ENCODE measurements at regions not wholly inside any gene's neighbourhood (a gene's known extent, or its start where the extent isn't known, plus 50 kb on each side); places are given as distances from the start of the nearest gene placed in this dataset.

DNA sequence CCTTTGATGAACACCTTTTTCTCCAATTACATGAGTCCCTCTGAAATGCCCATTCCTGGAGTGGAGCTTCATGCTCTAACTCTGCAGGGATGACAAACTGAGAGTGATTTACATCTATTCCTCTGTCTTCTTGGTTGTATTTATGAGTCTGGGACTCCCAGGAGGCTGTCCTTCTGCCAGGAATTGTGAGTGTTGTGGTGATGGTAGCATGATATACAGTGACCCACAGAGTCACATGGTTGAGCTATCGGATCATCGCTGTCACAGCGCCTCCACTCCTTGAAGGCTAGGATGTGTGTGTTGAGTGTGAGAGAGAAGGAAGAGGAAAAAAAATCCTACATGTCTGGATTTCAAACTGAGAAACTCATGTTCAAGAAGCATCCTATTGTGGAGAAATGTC, 163.4 kb upstream of the CACNA1E start:
- no peak for DNase-seq
- no peak overlapping the region for H3K18ac ChIP-seq (ENCODE audit: low read depth, low read length)
- H4K8ac ChIP-seq (ENCODE audit: low read depth in 2 of 2, low read length in 2 of 2) = no peak overlapping the region
- WGBS, 2 experiments (ENCODE audit: extremely low coverage in 2 of 2, insufficient read length in 1 of 2) = no CpG with 5 or more reads among the region's 3 CpGs
- no peak for TF ChIP-seq BHLHE40 (IDR thresholded peaks at IDR 0.05; ENCODE audit: low read depth, low read length)
- no peak for TF ChIP-seq RAD21 (IDR thresholded peaks at IDR 0.05; ENCODE audit: low read length)
- no peak for TF ChIP-seq NFE2L2 (IDR thresholded peaks at IDR 0.05; ENCODE audit: low read depth, low read length)
- TF ChIP-seq CHD1 (IDR thresholded peaks at IDR 0.05; ENCODE audit: low read depth, low read length) = no peak
- no peak for TF ChIP-seq CTCF (conservative IDR thresholded peaks at IDR 0.05; ENCODE audit: low read depth, low read length)
- TF ChIP-seq MXI1 (IDR thresholded peaks at IDR 0.05; ENCODE audit: borderline replicate concordance, low read depth, low read length) = no peak
- TF ChIP-seq ELK1 (IDR thresholded peaks at IDR 0.05; ENCODE audit: borderline replicate concordance, low read depth, low read length) = no peak
- no peak for TF ChIP-seq POLR2A (IDR thresholded peaks at IDR 0.05; ENCODE audit: low read depth, low read length)
- TF ChIP-seq RFX5 (IDR thresholded peaks at IDR 0.05; ENCODE audit: low read depth, low read length) = no peak
- TF ChIP-seq MAZ (IDR thresholded peaks at IDR 0.05; ENCODE audit: borderline replicate concordance, low read depth, low read length) = no peak
- TF ChIP-seq CEBPB (IDR thresholded peaks at IDR 0.05; ENCODE audit: low read depth, low read length) = no peak
- no peak for TF ChIP-seq MAFK (IDR thresholded peaks at IDR 0.05; ENCODE audit: low read depth, low read length)
- BruUV-seq (replicated peaks) = no TSS peak
- H3K56ac ChIP-seq (ENCODE audit: extremely low read depth, insufficient read depth, low read length) = no peak overlapping the region
- H4K91ac ChIP-seq (ENCODE audit: insufficient read depth, low read depth, low read length) = no peak overlapping the region
- H2AK9ac ChIP-seq (replicated peaks; ENCODE audit: low read depth, low read length, poor library complexity) = no peak overlapping the region
- no peak overlapping the region for H3K9ac ChIP-seq (ENCODE audit: low read depth, low read length)
- H3K4me1 ChIP-seq (ENCODE audit: control insufficient read depth, insufficient read depth, low read length) = no peaks in the 10 kb centered on the region
- in situ Hi-C loops (cut with MboI; ENCODE audit: low sequenced_read_pairs) (no loop called here), dilution Hi-C loops (cut with HindIII; ENCODE audit: low sequenced_read_pairs, unreplicated experiment) (no loop called here), intact Hi-C loops (cut with micrococcal nuclease) (no loop called here)
- H3K4me2 ChIP-seq (ENCODE audit: low read depth, low read length) = no peak overlapping the region
- H2AFZ ChIP-seq (replicated peaks; ENCODE audit: low read length, poor library complexity) = no peak overlapping the region
- ATAC-seq (ENCODE audit: low read depth) = no peak
- H3K4me3 ChIP-seq (ENCODE audit: insufficient read depth, low read depth, low read length) = no peak overlapping the region
- H3K14ac ChIP-seq (replicated peaks; ENCODE audit: low read depth, low read length) = no peak overlapping the region
- no peak overlapping the region for H4K5ac ChIP-seq (ENCODE audit: low read depth, low read length)
- no peak overlapping the region for H2BK15ac ChIP-seq (ENCODE audit: low read depth, low read length)
- H3K27me3 ChIP-seq (ENCODE audit: control insufficient read depth, insufficient read depth, low read length) = peaks cover 40% of the 10 kb centered on the region
- no peak overlapping the region for H2BK20ac ChIP-seq (ENCODE audit: low read depth, low read length)
- no peaks in the 10 kb centered on the region for H3K36me3 ChIP-seq (ENCODE audit: control insufficient read depth, insufficient read depth, low read length)
- POLR2A ChIA-PET (ENCODE audit: unreplicated experiment) = no interaction called here
- no peak overlapping the region for H2AK5ac ChIP-seq (ENCODE audit: low read depth, low read length)
- H3K23ac ChIP-seq (ENCODE audit: low read depth, low read length) = no peak overlapping the region
- no peak overlapping the region for H2BK5ac ChIP-seq (ENCODE audit: low read depth, low read length, poor library complexity, severe bottlenecking)
- no peaks in the 10 kb centered on the region for H4K20me1 ChIP-seq (ENCODE audit: insufficient read depth, low read length)
- no peak overlapping the region for H2BK120ac ChIP-seq (ENCODE audit: low read depth, low read length)
- CTCF ChIA-PET = no interaction called here
- H3K27ac ChIP-seq (ENCODE audit: insufficient read depth, low read length) = no peak overlapping the region
- no peaks in the 10 kb centered on the region for H3K79me1 ChIP-seq (ENCODE audit: low read depth in 1 of 2, low read length in 2 of 2)
- no peaks in the 10 kb centered on the region for H3K9me1 ChIP-seq (ENCODE audit: insufficient read depth, low read length)
- H3K4ac ChIP-seq (ENCODE audit: low read depth, low read length) = no peak overlapping the region
- no peaks in the 10 kb centered on the region for H3K9me3 ChIP-seq (ENCODE audit: control insufficient read depth, insufficient read depth, low read length)

Data from IMR-90 (cell line).